WTC11 (cell line): ENCODE measurements at regions not wholly inside any gene's neighbourhood (a gene's known extent, or its start where the extent isn't known, plus 50 kb on each side); places are given as distances from the start of the nearest gene placed in this dataset.

Experiments used
- ATAC-seq: fragments of 200-7000 bp; cut with Tn5 transposase; 2 replicates; pipeline ENCODE4 v1.10.0; 2021; ENCODE audit warnings: mild to moderate bottlenecking, moderate library complexity
- CTCF ChIA-PET: fragments of 300-600 bp; sonication (Branson Sonifier 250); formaldehyde crosslinking; loops from one replicate; lab custom pipeline; 2021; ENCODE audit warnings: antibody characterized with exemption; lab: Charles Lee
- POLR2A ChIA-PET: fragments of 350-600 bp; sonication (Branson Sonifier 250); formaldehyde crosslinking; loops from one replicate; lab custom pipeline; 2021; ENCODE audit warnings: antibody characterized with exemption; lab: Charles Lee
- DNase-seq: peaks from one replicate; pipeline ENCODE4 v3.0.0; 2021; ENCODE audit warnings: low spot score
- H3K27ac Mint-ChIP-seq: 2 replicates; pipeline ENCODE4 v1.8.0; 2021; ENCODE audit warnings: mixed read lengths
- H3K27me3 Mint-ChIP-seq: 2 replicates; pipeline ENCODE4 v1.8.0; 2021; ENCODE audit warnings: low read depth, mild to moderate bottlenecking, moderate library complexity, mixed read lengths
- H3K36me3 Mint-ChIP-seq: 2 replicates; pipeline ENCODE4 v1.8.0; 2021; ENCODE audit warnings: mixed read lengths
- H3K4me1 Mint-ChIP-seq: 2 replicates; pipeline ENCODE4 v1.8.0; 2022; ENCODE audit warnings: mixed read lengths
- H3K4me3 Mint-ChIP-seq: 2 replicates; pipeline ENCODE4 v1.8.0; 2021; ENCODE audit warnings: mild to moderate bottlenecking, moderate library complexity, mixed read lengths
- H3K9me3 Mint-ChIP-seq: 2 replicates; pipeline ENCODE4 v1.8.0; 2021; ENCODE audit warnings: mixed read lengths
- ESRRA ChIP-seq: sonication (generic); formaldehyde crosslinking; IDR thresholded peaks from 2 replicates; pipeline ENCODE4 v1.8.1; 2022; ENCODE audit warnings: mild to moderate bottlenecking, missing genetic modification reagents, borderline replicate concordance
- HMGA2 ChIP-seq: fragments of 250-450 bp; sonication (Bioruptor Pico); IDR thresholded peaks from 2 replicates; pipeline ENCODE4 v1.4.0; 2021; ENCODE audit warnings: mild to moderate bottlenecking, moderate library complexity
- KAT7 ChIP-seq: sonication (generic); formaldehyde crosslinking; IDR thresholded peaks from 2 replicates; pipeline ENCODE4 v1.8.1; 2023; ENCODE audit warnings: missing genetic modification reagents, mild to moderate bottlenecking, borderline replicate concordance
- NFYB ChIP-seq: sonication (generic); formaldehyde crosslinking; conservative IDR thresholded peaks from 2 replicates; pipeline ENCODE4 v1.8.0; 2022; ENCODE audit warnings: low read depth, missing genetic modification reagents
- NR3C1 ChIP-seq: sonication (generic); formaldehyde crosslinking; conservative IDR thresholded peaks from 2 replicates; pipeline ENCODE4 v1.8.1; 2023; ENCODE audit warnings: low read depth, mild to moderate bottlenecking, missing genetic modification reagents
- RELA ChIP-seq: sonication (generic); formaldehyde crosslinking; IDR thresholded peaks from 2 replicates; pipeline ENCODE4 v1.8.1; 2022; ENCODE audit warnings: missing genetic modification reagents, mild to moderate bottlenecking, borderline replicate concordance
- SP1 ChIP-seq: sonication (generic); formaldehyde crosslinking; conservative IDR thresholded peaks from 2 replicates; pipeline ENCODE4 v1.8.1; 2022; ENCODE audit warnings: missing genetic modification reagents
- ZNF138 ChIP-seq: sonication (generic); formaldehyde crosslinking; conservative IDR thresholded peaks from 2 replicates; pipeline ENCODE4 v1.8.1; 2022; ENCODE audit warnings: mild to moderate bottlenecking, moderate library complexity, missing genetic modification reagents
- ZNF232 ChIP-seq: sonication (generic); formaldehyde crosslinking; IDR thresholded peaks from 2 replicates; pipeline ENCODE4 v1.8.0; 2022; ENCODE audit warnings: mild to moderate bottlenecking, missing genetic modification reagents
- ZNF671 ChIP-seq: fragments of 250-450 bp; sonication (Bioruptor Pico); IDR thresholded peaks from 2 replicates; pipeline ENCODE4 v1.8.0; 2021; ENCODE audit warnings: mild to moderate bottlenecking
- TF ChIP-seq, protein P1 (sequence below): sonication (generic); formaldehyde crosslinking; IDR thresholded peaks from 2 replicates; pipeline ENCODE4 v1.8.1; 2023; ENCODE audit warnings: mild to moderate bottlenecking, moderate library complexity, missing genetic modification reagents
- TF ChIP-seq, protein P2 (sequence below): sonication (generic); formaldehyde crosslinking; IDR thresholded peaks from 2 replicates; pipeline ENCODE4 v1.8.1; 2022; ENCODE audit warnings: mild to moderate bottlenecking, moderate library complexity, missing genetic modification reagents
- TF ChIP-seq, protein P3 (sequence below): sonication (generic); formaldehyde crosslinking; IDR thresholded peaks from 2 replicates; pipeline ENCODE4 v1.8.1; 2022; ENCODE audit warnings: missing genetic modification reagents, borderline replicate concordance
- TF ChIP-seq, protein P4 (sequence below): sonication (generic); formaldehyde crosslinking; IDR thresholded peaks from 2 replicates; pipeline ENCODE4 v1.8.1; 2023; ENCODE audit warnings: mild to moderate bottlenecking, missing genetic modification reagents
- TF ChIP-seq, protein P5 (sequence below): sonication (generic); formaldehyde crosslinking; conservative IDR thresholded peaks from 2 replicates; pipeline ENCODE4 v1.8.1; 2023; ENCODE audit warnings: mild to moderate bottlenecking, low read depth, missing genetic modification reagents, moderate library complexity
- TF ChIP-seq, protein P6 (sequence below): fragments of 250-450 bp; sonication (Bioruptor Pico); IDR thresholded peaks from 2 replicates; pipeline ENCODE4 v1.9.0; 2021; ENCODE audit warnings: mild to moderate bottlenecking, borderline replicate concordance
- TF ChIP-seq, protein P7 (sequence below): fragments of 250-450 bp; sonication (Bioruptor Pico); conservative IDR thresholded peaks from 2 replicates; pipeline ENCODE4 v1.9.0; 2021; ENCODE audit warnings: mild to moderate bottlenecking

DNA sequence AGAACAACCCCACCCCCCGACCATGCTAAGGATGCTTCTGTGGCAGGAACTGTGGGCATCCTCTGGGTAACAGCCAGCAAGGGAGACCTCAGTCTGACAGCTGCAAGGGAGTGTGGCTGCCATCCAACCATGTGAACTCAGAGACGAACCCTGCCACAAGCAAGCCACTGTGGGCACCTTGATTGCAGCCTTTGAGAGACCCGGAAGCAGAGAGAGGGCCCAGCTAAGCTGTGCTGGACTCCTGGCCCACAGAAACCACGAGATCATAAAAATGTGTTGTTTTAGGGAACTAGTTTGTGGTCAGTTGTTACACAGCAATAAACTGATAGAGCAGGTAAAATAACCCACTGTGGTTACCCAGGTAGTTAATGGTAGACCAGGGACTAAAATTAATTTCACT is 414.6 kb downstream of the CDH26 start (continued):
- TF ChIP-seq, protein P1, sequence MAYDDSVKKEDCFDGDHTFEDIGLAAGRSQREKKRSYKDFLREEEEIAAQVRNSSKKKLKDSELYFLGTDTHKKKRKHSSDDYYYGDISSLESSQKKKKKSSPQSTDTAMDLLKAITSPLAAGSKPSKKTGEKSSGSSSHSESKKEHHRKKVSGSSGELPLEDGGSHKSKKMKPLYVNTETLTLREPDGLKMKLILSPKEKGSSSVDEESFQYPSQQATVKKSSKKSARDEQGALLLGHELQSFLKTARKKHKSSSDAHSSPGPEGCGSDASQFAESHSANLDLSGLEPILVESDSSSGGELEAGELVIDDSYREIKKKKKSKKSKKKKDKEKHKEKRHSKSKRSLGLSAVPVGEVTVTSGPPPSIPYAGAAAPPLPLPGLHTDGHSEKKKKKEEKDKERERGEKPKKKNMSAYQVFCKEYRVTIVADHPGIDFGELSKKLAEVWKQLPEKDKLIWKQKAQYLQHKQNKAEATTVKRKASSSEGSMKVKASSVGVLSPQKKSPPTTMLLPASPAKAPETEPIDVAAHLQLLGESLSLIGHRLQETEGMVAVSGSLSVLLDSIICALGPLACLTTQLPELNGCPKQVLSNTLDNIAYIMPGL (CRISPR knock-in tag): no peak
- TF ChIP-seq, protein P2, sequence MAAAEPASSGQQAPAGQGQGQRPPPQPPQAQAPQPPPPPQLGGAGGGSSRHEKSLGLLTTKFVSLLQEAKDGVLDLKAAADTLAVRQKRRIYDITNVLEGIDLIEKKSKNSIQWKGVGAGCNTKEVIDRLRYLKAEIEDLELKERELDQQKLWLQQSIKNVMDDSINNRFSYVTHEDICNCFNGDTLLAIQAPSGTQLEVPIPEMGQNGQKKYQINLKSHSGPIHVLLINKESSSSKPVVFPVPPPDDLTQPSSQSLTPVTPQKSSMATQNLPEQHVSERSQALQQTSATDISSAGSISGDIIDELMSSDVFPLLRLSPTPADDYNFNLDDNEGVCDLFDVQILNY (CRISPR knock-in tag): no peak
- no peak for TF ChIP-seq HMGA2 (CRISPR knock-in tag)
- TF ChIP-seq, protein P3, sequence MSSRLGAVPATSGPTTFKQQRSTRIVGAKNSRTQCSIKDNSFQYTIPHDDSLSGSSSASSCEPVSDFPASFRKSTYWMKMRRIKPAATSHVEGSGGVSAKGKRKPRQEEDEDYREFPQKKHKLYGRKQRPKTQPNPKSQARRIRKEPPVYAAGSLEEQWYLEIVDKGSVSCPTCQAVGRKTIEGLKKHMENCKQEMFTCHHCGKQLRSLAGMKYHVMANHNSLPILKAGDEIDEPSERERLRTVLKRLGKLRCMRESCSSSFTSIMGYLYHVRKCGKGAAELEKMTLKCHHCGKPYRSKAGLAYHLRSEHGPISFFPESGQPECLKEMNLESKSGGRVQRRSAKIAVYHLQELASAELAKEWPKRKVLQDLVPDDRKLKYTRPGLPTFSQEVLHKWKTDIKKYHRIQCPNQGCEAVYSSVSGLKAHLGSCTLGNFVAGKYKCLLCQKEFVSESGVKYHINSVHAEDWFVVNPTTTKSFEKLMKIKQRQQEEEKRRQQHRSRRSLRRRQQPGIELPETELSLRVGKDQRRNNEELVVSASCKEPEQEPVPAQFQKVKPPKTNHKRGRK: no peak
- TF ChIP-seq ESRRA (CRISPR knock-in tag): no peak
- TF ChIP-seq, protein P4, sequence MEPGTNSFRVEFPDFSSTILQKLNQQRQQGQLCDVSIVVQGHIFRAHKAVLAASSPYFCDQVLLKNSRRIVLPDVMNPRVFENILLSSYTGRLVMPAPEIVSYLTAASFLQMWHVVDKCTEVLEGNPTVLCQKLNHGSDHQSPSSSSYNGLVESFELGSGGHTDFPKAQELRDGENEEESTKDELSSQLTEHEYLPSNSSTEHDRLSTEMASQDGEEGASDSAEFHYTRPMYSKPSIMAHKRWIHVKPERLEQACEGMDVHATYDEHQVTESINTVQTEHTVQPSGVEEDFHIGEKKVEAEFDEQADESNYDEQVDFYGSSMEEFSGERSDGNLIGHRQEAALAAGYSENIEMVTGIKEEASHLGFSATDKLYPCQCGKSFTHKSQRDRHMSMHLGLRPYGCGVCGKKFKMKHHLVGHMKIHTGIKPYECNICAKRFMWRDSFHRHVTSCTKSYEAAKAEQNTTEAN (CRISPR knock-in tag): no peak
- TF ChIP-seq ZNF671: no peak

DNA sequence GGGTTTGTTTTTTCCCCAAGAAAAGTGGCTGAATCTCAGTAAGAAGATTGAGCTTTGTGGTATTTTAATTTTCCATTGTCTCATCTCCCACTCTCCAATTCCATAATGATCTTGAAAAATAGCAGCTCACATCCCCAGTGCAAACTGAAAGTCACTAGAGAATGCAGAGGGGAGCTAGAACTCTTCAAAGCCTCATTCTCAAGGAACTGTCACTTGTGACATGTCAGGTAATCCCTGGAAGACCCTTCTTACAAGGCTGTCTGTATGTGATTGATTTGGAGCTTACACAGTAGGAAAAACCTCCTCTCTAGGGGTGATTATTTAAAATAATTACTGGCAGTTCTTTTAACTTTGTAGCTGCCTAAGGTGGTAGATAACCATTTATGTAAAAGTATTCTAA is 420.4 kb downstream of the CDH26 start:
- Mint-ChIP-seq H3K36me3 (peaks cover 8% of the 10 kb centered on the region), H3K27me3 (peaks cover 62% of the 10 kb centered on the region)
- CTCF ChIA-PET: interaction anchor here (0.9 to 1.0 kb wide), 2 partner anchors 13 to 329 kb away, joined by 3 read pairs; no protein-coding TSS in a partner anchor
- no peak for TF ChIP-seq NR3C1 (CRISPR knock-in tag)
- no peak for TF ChIP-seq SP1 (CRISPR knock-in tag)
- TF ChIP-seq NFYB (CRISPR knock-in tag): no peak
- no peak for TF ChIP-seq RELA
- TF ChIP-seq, protein P5, sequence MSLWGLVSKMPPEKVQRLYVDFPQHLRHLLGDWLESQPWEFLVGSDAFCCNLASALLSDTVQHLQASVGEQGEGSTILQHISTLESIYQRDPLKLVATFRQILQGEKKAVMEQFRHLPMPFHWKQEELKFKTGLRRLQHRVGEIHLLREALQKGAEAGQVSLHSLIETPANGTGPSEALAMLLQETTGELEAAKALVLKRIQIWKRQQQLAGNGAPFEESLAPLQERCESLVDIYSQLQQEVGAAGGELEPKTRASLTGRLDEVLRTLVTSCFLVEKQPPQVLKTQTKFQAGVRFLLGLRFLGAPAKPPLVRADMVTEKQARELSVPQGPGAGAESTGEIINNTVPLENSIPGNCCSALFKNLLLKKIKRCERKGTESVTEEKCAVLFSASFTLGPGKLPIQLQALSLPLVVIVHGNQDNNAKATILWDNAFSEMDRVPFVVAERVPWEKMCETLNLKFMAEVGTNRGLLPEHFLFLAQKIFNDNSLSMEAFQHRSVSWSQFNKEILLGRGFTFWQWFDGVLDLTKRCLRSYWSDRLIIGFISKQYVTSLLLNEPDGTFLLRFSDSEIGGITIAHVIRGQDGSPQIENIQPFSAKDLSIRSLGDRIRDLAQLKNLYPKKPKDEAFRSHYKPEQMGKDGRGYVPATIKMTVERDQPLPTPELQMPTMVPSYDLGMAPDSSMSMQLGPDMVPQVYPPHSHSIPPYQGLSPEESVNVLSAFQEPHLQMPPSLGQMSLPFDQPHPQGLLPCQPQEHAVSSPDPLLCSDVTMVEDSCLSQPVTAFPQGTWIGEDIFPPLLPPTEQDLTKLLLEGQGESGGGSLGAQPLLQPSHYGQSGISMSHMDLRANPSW (CRISPR knock-in tag): no peak
- TF ChIP-seq, protein P6, sequence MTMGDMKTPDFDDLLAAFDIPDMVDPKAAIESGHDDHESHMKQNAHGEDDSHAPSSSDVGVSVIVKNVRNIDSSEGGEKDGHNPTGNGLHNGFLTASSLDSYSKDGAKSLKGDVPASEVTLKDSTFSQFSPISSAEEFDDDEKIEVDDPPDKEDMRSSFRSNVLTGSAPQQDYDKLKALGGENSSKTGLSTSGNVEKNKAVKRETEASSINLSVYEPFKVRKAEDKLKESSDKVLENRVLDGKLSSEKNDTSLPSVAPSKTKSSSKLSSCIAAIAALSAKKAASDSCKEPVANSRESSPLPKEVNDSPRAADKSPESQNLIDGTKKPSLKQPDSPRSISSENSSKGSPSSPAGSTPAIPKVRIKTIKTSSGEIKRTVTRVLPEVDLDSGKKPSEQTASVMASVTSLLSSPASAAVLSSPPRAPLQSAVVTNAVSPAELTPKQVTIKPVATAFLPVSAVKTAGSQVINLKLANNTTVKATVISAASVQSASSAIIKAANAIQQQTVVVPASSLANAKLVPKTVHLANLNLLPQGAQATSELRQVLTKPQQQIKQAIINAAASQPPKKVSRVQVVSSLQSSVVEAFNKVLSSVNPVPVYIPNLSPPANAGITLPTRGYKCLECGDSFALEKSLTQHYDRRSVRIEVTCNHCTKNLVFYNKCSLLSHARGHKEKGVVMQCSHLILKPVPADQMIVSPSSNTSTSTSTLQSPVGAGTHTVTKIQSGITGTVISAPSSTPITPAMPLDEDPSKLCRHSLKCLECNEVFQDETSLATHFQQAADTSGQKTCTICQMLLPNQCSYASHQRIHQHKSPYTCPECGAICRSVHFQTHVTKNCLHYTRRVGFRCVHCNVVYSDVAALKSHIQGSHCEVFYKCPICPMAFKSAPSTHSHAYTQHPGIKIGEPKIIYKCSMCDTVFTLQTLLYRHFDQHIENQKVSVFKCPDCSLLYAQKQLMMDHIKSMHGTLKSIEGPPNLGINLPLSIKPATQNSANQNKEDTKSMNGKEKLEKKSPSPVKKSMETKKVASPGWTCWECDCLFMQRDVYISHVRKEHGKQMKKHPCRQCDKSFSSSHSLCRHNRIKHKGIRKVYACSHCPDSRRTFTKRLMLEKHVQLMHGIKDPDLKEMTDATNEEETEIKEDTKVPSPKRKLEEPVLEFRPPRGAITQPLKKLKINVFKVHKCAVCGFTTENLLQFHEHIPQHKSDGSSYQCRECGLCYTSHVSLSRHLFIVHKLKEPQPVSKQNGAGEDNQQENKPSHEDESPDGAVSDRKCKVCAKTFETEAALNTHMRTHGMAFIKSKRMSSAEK (CRISPR knock-in tag): no peak
- TF ChIP-seq KAT7: no peak
- TF ChIP-seq, protein P7, sequence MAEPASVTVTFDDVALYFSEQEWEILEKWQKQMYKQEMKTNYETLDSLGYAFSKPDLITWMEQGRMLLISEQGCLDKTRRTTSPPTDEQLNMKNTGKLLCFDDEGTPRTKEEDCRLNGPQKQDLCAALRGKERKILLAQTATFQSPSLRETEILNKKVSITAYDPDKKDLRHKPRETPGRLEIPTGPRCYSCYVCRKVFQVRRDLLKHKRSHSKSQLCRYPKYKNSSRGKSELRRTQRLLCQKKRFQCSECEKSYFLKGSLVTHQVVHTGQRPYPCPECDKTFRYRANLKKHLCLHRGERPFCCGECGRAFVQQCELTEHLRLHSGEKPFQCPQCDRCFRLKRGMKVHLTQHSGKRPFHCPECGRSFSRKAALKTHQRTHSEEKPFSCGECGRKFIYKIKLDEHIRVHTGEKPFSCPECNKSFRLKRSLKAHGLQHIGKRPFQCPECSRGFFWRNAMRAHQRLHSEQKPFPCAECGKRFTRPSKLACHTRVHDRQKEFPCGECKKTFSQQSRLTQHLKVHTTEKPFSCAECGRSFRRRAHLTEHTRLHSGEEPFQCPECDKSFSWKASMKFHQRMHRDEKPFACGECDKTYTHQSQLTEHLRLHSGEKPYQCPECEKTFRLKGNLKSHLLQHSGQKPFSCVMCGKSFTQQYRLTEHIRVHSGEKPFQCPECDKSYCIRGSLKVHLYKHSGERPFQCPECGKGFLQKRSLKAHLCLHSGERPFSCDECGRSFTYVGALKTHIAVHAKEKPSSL (CRISPR knock-in tag): no peak
- no peak for TF ChIP-seq ZNF138 (CRISPR knock-in tag)
- TF ChIP-seq ZNF232: no peak

More for the DNA sequence above, 420.4 kb downstream of the CDH26 start:
- Mint-ChIP-seq H3K27ac (no peak overlapping the region), H3K9me3 (peaks cover 57% of the 10 kb centered on the region), H3K4me3 (no peak overlapping the region), H3K4me1 (no peaks in the 10 kb centered on the region)
- ATAC-seq: no peak
- DNase-seq: no peak
- POLR2A ChIA-PET: no interaction called here
